ENCODE measurements at regions not wholly inside any gene's neighbourhood (a gene's known extent, or its start where the extent isn't known, plus 50 kb on each side); places are given as distances from the start of the nearest gene placed in this dataset.

DNA sequence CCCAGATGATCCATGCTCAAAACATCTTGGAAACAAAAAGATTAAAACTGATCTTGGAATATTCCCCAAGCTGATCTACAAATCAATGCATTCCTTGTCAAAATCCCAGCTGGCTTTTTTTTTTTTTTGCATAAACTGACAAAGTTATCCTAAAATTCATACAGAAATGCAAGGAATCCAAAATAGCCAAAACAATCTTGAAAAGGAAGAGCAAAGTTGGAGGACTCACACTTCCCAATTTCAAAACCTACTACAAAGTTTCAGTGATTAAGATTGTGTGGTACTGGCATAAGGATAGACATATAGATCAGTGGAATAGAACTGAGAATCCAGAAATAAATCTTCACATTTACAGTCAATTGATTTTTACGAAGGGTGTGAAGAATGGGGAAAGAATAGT is 306.8 kb upstream of the MGAT5 start:
- TF ChIP-seq, protein P1, sequence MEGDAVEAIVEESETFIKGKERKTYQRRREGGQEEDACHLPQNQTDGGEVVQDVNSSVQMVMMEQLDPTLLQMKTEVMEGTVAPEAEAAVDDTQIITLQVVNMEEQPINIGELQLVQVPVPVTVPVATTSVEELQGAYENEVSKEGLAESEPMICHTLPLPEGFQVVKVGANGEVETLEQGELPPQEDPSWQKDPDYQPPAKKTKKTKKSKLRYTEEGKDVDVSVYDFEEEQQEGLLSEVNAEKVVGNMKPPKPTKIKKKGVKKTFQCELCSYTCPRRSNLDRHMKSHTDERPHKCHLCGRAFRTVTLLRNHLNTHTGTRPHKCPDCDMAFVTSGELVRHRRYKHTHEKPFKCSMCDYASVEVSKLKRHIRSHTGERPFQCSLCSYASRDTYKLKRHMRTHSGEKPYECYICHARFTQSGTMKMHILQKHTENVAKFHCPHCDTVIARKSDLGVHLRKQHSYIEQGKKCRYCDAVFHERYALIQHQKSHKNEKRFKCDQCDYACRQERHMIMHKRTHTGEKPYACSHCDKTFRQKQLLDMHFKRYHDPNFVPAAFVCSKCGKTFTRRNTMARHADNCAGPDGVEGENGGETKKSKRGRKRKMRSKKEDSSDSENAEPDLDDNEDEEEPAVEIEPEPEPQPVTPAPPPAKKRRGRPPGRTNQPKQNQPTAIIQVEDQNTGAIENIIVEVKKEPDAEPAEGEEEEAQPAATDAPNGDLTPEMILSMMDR (IDR thresholded peaks at IDR 0.05; ENCODE audit: low read depth, low read length), result no peak
- TF ChIP-seq EZH2phosphoT487 (IDR thresholded peaks at IDR 0.05; ENCODE audit: low read depth), result no peak

Measured in OCI-LY3 (cell line).